Stimulated activated CD8-positive, alpha-beta memory T cell treated with anti-CD3 and anti-CD28 coated beads, Interleukin-7, amount 100 ng/mL, for 24 hours (primary cell): ENCODE measurements at regions not wholly inside any gene's neighbourhood (a gene's known extent, or its start where the extent isn't known, plus 50 kb on each side); places are given as distances from the start of the nearest gene placed in this dataset.
"Not testable (repeated sequence)": the region's sequence is repeated elsewhere in the genome, so short reads cannot be mapped to it uniquely, and the experiment has no call there.

Experiments
- DNase-seq: peaks from one replicate; pipeline ENCODE4 v3.0.0-alpha.2; 2020; ENCODE audit warnings: low read depth

GRCh38 chr6:153553627-153554026, 422.5 kb upstream of the RGS17 start:
- DNase-seq: no peak

GRCh38 chr6:153539602-153540001, 408.5 kb upstream of the RGS17 start:
- DNase-seq: no peak

- no peak for DNase-seq
Measured at GRCh38 chr6:153538491-153538890, 407.4 kb upstream of the RGS17 start.

GRCh38 chr6:153537422-153537821, 406.3 kb upstream of the RGS17 start:
- DNase-seq: no peak

GRCh38 chr6:153526479-153526878, 395.4 kb upstream of the RGS17 start:
- DNase-seq: no peak

- no peak for DNase-seq
Measured at GRCh38 chr6:153525998-153526397, 394.9 kb upstream of the RGS17 start.

- no peak for DNase-seq
Measured at GRCh38 chr6:153523390-153523789, 392.3 kb upstream of the RGS17 start.

GRCh38 chr6:153511896-153512496, 380.9 kb upstream of the RGS17 start:
- DNase-seq: no peak

GRCh38 chr6:153503810-153504209, 372.7 kb upstream of the RGS17 start:
- no peak for DNase-seq

- no peak for DNase-seq
Measured at GRCh38 chr6:153493501-153493900, 362.4 kb upstream of the RGS17 start.

GRCh38 chr6:153489479-153489878, 358.4 kb upstream of the RGS17 start:
- DNase-seq: no peak

GRCh38 chr6:153488267-153488666, 357.2 kb upstream of the RGS17 start:
- DNase-seq: no peak

- DNase-seq: no peak
Measured at GRCh38 chr6:153485072-153485471, 354.0 kb upstream of the RGS17 start.

GRCh38 chr6:153484056-153484455, 353.0 kb upstream of the RGS17 start:
- no peak for DNase-seq

- no peak for DNase-seq
Measured at GRCh38 chr6:153476243-153476642, 345.2 kb upstream of the RGS17 start.

- DNase-seq: no peak
Measured at GRCh38 chr6:153465050-153465449, 334.0 kb upstream of the RGS17 start.

- no peak for DNase-seq
Measured at GRCh38 chr6:153449279-153449678, 318.2 kb upstream of the RGS17 start.

- not testable (repeated sequence) for DNase-seq
Measured at GRCh38 chr6:153442749-153443148, 311.7 kb upstream of the RGS17 start.

GRCh38 chr6:153442096-153442495, 311.0 kb upstream of the RGS17 start:
- no peak for DNase-seq

GRCh38 chr6:153437193-153437592, 306.1 kb upstream of the RGS17 start:
- DNase-seq: no peak

- DNase-seq: no peak
Measured at GRCh38 chr6:153436351-153436750, 305.3 kb upstream of the RGS17 start.

GRCh38 chr6:153435787-153436186, 304.7 kb upstream of the RGS17 start:
- DNase-seq: no peak

- no peak for DNase-seq
Measured at GRCh38 chr6:153425536-153425935, 294.5 kb upstream of the RGS17 start.

- no peak for DNase-seq
Measured at GRCh38 chr6:153424719-153425400, 293.8 kb upstream of the RGS17 start.
